ENCODE measurements at regions not wholly inside any gene's neighbourhood (a gene's known extent, or its start where the extent isn't known, plus 50 kb on each side); places are given as distances from the start of the nearest gene placed in this dataset.
"Not testable (repeated sequence)": the region's sequence is repeated elsewhere in the genome, so short reads cannot be mapped to it uniquely, and the experiment has no call there.

- DNase-seq (ENCODE audit: low read depth in 2 of 2): no peak
Measured at GRCh38 chr4:160319868-160320260, 1217.0 kb downstream of the RAPGEF2 start.

GRCh38 chr4:160326110-160326509, 1223.2 kb downstream of the RAPGEF2 start:
- no peak for DNase-seq (ENCODE audit: low read depth in 2 of 2)

GRCh38 chr4:160347197-160347596, 1244.3 kb downstream of the RAPGEF2 start:
- no peak for DNase-seq (ENCODE audit: low read depth in 2 of 2)

GRCh38 chr4:160350944-160351343, 1248.1 kb downstream of the RAPGEF2 start:
- DNase-seq (ENCODE audit: low read depth in 2 of 2): no peak

GRCh38 chr4:160352637-160353036, 1249.8 kb downstream of the RAPGEF2 start:
- DNase-seq (ENCODE audit: low read depth in 2 of 2): no peak

- no peak for DNase-seq (ENCODE audit: low read depth in 2 of 2)
Measured at GRCh38 chr4:160353548-160353947, 1250.7 kb downstream of the RAPGEF2 start.

- DNase-seq (ENCODE audit: low read depth in 2 of 2): no peak
Measured at GRCh38 chr4:160362478-160362877, 1259.6 kb downstream of the RAPGEF2 start.

- no peak for DNase-seq (ENCODE audit: low read depth in 2 of 2)
Measured at GRCh38 chr4:160364217-160364616, 1261.3 kb downstream of the RAPGEF2 start.

- DNase-seq (ENCODE audit: low read depth in 2 of 2): not testable (repeated sequence)
Measured at GRCh38 chr4:160364665-160365064, 1261.8 kb downstream of the RAPGEF2 start.

- not testable (repeated sequence) for DNase-seq (ENCODE audit: low read depth in 2 of 2)
Measured at GRCh38 chr4:160365383-160365782, 1262.5 kb downstream of the RAPGEF2 start.

- no peak for DNase-seq (ENCODE audit: low read depth in 2 of 2)
Measured at GRCh38 chr4:160370046-160370445, 1267.2 kb downstream of the RAPGEF2 start.

- DNase-seq (ENCODE audit: low read depth in 2 of 2): no peak
Measured at GRCh38 chr4:160371446-160371845, 1268.6 kb downstream of the RAPGEF2 start.

GRCh38 chr4:160372390-160372789, 1269.5 kb downstream of the RAPGEF2 start:
- DNase-seq (ENCODE audit: low read depth in 2 of 2): no peak

GRCh38 chr4:160373911-160374310, 1271.0 kb downstream of the RAPGEF2 start:
- no peak for DNase-seq (ENCODE audit: low read depth in 2 of 2)

GRCh38 chr4:160375772-160376452, 1273.0 kb downstream of the RAPGEF2 start:
- DNase-seq (ENCODE audit: low read depth in 2 of 2): no peak

GRCh38 chr4:160386846-160387245, 1284.0 kb downstream of the RAPGEF2 start:
- no peak for DNase-seq (ENCODE audit: low read depth in 2 of 2)

GRCh38 chr4:160399826-160400225, 1296.9 kb downstream of the RAPGEF2 start:
- DNase-seq (ENCODE audit: low read depth in 2 of 2): no peak

GRCh38 chr4:160403081-160403480, 1300.2 kb downstream of the RAPGEF2 start:
- no peak for DNase-seq (ENCODE audit: low read depth in 2 of 2)

- DNase-seq (ENCODE audit: low read depth in 2 of 2): no peak
Measured at GRCh38 chr4:160406263-160406825, 1303.5 kb downstream of the RAPGEF2 start.

- DNase-seq (ENCODE audit: low read depth in 2 of 2): no peak
Measured at GRCh38 chr4:160414496-160414895, 1311.6 kb downstream of the RAPGEF2 start.

- no peak for DNase-seq (ENCODE audit: low read depth in 2 of 2)
Measured at GRCh38 chr4:160423879-160424451, 1321.1 kb downstream of the RAPGEF2 start.

GRCh38 chr4:160426233-160426632, 1323.4 kb downstream of the RAPGEF2 start:
- no peak for DNase-seq (ENCODE audit: low read depth in 2 of 2)

GRCh38 chr4:160450876-160451275, 1348.0 kb downstream of the RAPGEF2 start:
- DNase-seq (ENCODE audit: low read depth in 2 of 2): no peak
